ENCODE measurements at regions not wholly inside any gene's neighbourhood (a gene's known extent, or its start where the extent isn't known, plus 50 kb on each side); places are given as distances from the start of the nearest gene placed in this dataset.

DNA sequence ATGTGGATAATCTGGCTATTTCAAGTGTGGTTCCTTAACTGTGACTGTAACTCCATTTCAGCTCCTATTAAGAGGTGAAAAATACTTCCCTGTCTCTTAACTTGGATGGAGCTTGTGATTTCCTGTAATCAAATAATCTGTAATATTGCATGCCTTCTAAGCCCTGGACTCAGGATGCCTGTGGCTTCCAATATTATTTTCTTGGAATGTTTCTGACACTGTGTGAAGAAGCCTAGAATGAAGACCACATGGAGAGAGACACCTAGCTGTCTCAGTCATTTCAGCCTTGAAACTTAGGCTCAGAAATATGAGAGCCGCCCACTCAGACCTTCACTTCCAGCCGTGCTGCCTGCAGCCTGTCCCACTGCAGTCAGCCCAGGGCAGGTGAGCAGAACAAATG lies 544.3 kb downstream of the TRIML1 start:
- Histone ChIP-seq H3K27ac (ENCODE audit: low read depth, low read length) (no peak overlapping the region), H3K9ac (ENCODE audit: low read length) (no peak overlapping the region), H3K4me3 (ENCODE audit: low read depth, low read length) (no peak overlapping the region), H3K27me3 (ENCODE audit: control insufficient read depth, insufficient read depth, low read length) (no peaks in the 10 kb centered on the region), H3K4me1 (ENCODE audit: control insufficient read depth, insufficient read depth, low read length) (no peaks in the 10 kb centered on the region; the same call in 1 of the 2 replicates), H3K9me3 (ENCODE audit: control insufficient read depth, insufficient read depth, low read depth, low read length) (no peaks in the 10 kb centered on the region), H3K36me3 (ENCODE audit: control insufficient read depth, insufficient read depth, low read length) (no peaks in the 10 kb centered on the region)

DNA sequence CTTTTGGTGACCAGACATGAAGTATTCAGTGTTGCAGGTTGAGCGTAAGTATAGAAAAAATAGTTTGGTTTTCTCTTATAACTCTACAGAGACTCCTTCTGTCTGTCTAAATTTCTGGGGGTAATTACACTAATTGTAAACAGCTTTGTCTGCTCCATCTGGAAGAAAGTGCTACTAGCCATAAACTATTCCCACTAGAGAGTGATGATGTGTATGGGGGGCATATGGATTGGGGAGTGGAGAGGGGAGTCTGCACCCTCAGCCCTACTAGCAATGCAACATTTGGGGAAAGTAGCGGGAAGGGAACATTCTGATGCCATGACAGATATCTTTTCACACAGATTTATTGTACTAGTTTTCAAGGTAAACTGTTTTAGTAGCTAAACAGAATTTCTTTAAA lies 549.7 kb downstream of the TRIML1 start:
- Histone ChIP-seq H3K4me3 (ENCODE audit: low read depth, low read length) (no peak overlapping the region), H3K27ac (ENCODE audit: low read depth, low read length) (no peak overlapping the region), H3K4me1 (ENCODE audit: control insufficient read depth, insufficient read depth, low read length) (no peaks in the 10 kb centered on the region), H3K27me3 (ENCODE audit: control insufficient read depth, insufficient read depth, low read length) (no peaks in the 10 kb centered on the region), H3K9me3 (ENCODE audit: control insufficient read depth, insufficient read depth, low read depth, low read length) (no peaks in the 10 kb centered on the region), H3K36me3 (ENCODE audit: control insufficient read depth, insufficient read depth, low read length) (no peaks in the 10 kb centered on the region), H3K9ac (ENCODE audit: low read length) (no peak overlapping the region)

DNA sequence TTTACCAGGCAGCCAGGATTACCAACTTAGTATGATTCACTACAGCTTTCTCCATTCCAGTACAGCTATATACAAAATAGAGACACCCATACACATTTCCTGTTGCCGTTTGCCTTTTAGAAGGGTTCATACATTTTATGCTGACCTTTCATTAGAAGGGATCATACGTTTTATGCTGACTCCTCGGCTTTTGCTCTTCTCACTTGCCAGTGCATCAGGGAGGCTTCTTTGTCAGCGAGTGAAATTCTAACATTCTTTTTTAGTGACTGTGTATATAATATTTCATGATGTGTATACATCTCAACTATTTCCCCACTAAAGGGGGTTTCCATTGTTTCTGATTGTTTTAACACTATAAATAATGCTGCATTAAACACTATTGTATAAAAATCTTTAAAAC lies 552.6 kb downstream of the TRIML1 start:
- H3K4me3 ChIP-seq (ENCODE audit: low read depth, low read length) = no peak overlapping the region
- no peak overlapping the region for H3K27ac ChIP-seq (ENCODE audit: low read depth, low read length)
- H3K36me3 ChIP-seq (ENCODE audit: control insufficient read depth, insufficient read depth, low read length) = no peaks in the 10 kb centered on the region
- H3K9ac ChIP-seq (ENCODE audit: low read length) = no peak overlapping the region
- no peaks in the 10 kb centered on the region for H3K4me1 ChIP-seq (ENCODE audit: control insufficient read depth, insufficient read depth, low read length)
- no peaks in the 10 kb centered on the region for H3K27me3 ChIP-seq (ENCODE audit: control insufficient read depth, insufficient read depth, low read length)
- no peaks in the 10 kb centered on the region for H3K9me3 ChIP-seq (ENCODE audit: control insufficient read depth, insufficient read depth, low read depth, low read length)

DNA sequence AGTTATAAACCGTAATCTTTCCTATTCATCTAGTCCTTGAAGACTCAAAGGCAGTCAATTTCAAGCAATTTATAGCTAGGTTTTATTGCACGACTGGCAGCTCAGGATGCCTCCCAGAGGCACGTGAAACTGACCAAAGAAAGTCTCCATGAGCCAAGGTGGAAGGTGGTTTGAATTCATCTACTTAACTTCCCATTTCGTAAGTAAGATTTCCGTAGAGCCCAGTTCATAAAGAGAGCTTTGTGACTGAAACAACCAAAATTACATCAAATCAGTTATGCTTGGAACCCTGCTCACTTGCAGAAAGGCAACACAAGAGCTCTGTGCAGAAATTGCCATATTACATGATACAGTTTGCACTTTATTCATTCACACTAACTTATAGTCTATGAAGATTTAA lies 556.0 kb downstream of the TRIML1 start:
- H3K27me3 ChIP-seq (ENCODE audit: control insufficient read depth, insufficient read depth, low read length) = no peaks in the 10 kb centered on the region
- H3K27ac ChIP-seq (ENCODE audit: low read depth, low read length) = no peak overlapping the region
- no peak overlapping the region for H3K4me3 ChIP-seq (ENCODE audit: low read depth, low read length)

DNA sequence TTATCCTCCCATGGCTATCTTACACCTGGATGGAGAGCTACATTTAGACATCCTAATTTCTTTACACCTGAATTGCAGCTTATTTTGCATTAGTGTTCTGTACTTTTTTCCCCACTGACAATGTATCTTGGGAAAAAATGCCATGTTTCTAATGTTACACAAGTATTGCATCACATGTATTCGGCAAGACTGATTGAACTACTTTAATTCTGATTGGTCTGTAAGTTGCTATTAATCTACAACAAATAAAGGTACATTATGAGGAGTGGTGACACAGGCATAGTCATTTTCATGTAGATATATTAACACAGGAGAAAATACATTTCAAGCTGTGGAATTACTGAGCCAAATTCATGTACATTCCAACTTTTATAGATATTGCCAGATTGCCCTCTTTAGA lies 558.0 kb downstream of the TRIML1 start:
- no peak overlapping the region for H3K27ac ChIP-seq (ENCODE audit: low read depth, low read length)
- no peaks in the 10 kb centered on the region for H3K36me3 ChIP-seq (ENCODE audit: control insufficient read depth, insufficient read depth, low read length)
- H3K4me1 ChIP-seq (ENCODE audit: control insufficient read depth, insufficient read depth, low read length) = no peaks in the 10 kb centered on the region
- no peaks in the 10 kb centered on the region for H3K27me3 ChIP-seq (ENCODE audit: control insufficient read depth, insufficient read depth, low read length)
- H3K9ac ChIP-seq (ENCODE audit: low read length) = no peak overlapping the region
- no peak overlapping the region for H3K4me3 ChIP-seq (ENCODE audit: low read depth, low read length)
- no peaks in the 10 kb centered on the region for H3K9me3 ChIP-seq (ENCODE audit: control insufficient read depth, insufficient read depth, low read depth, low read length)

More for the DNA sequence above, 556.0 kb downstream of the TRIML1 start:
- H3K36me3 ChIP-seq (ENCODE audit: control insufficient read depth, insufficient read depth, low read length) = no peaks in the 10 kb centered on the region
- H3K4me1 ChIP-seq (ENCODE audit: control insufficient read depth, insufficient read depth, low read length) = no peaks in the 10 kb centered on the region
- H3K9ac ChIP-seq (ENCODE audit: low read length) = no peak overlapping the region
- H3K9me3 ChIP-seq (ENCODE audit: control insufficient read depth, insufficient read depth, low read depth, low read length) = no peaks in the 10 kb centered on the region

DNA sequence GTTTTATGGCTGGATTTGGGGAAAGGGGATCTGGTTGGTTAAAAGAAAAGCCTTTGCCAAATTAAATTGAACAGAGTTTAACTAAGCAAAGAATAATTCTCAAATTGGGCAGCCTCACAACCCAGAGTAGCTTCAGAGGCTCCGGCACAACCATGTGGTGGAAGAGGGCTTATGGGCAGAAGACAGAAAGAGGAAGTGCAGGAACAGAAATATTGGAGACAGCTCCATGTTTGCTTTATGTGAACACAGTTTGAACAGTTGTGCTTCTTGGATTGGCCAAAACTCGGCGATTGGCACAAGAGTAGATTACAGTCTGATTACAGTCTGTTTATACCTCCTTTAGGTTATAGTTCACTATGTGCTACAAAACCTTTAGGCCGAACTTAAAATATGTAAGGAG lies 562.7 kb downstream of the TRIML1 start:
- Histone ChIP-seq H3K27me3 (ENCODE audit: control insufficient read depth, insufficient read depth, low read length) (no peaks in the 10 kb centered on the region), H3K9ac (ENCODE audit: low read length) (no peak overlapping the region), H3K4me3 (ENCODE audit: low read depth, low read length) (no peak overlapping the region), H3K36me3 (ENCODE audit: control insufficient read depth, insufficient read depth, low read length) (no peaks in the 10 kb centered on the region), H3K9me3 (ENCODE audit: control insufficient read depth, insufficient read depth, low read depth, low read length) (no peaks in the 10 kb centered on the region), H3K27ac (ENCODE audit: low read depth, low read length) (no peak overlapping the region), H3K4me1 (ENCODE audit: control insufficient read depth, insufficient read depth, low read length) (no peaks in the 10 kb centered on the region)

DNA sequence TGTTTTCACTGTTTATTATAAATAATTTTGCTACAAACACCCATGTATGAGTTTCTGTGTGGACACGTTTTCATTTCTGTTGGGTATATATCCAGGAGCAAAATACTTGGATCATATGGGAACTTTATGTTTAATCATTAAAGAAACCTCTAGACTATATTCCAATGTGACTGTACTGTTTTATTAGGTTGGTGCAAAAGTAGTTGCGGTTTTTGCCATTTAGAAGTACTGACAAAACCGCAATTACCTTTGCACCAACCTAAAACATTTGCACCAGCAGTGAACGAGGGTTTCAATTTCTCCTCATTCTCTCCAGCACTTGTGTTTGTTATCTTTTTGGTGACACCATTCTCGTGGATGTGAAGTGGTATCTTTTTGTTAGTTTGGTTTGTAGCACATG lies 565.0 kb downstream of the TRIML1 start:
- Histone ChIP-seq H3K27ac (ENCODE audit: low read depth, low read length) (no peak overlapping the region), H3K9ac (ENCODE audit: low read length) (no peak overlapping the region), H3K27me3 (ENCODE audit: control insufficient read depth, insufficient read depth, low read length) (no peaks in the 10 kb centered on the region), H3K4me3 (ENCODE audit: low read depth, low read length) (no peak overlapping the region), H3K4me1 (ENCODE audit: control insufficient read depth, insufficient read depth, low read length) (no peaks in the 10 kb centered on the region), H3K9me3 (ENCODE audit: control insufficient read depth, insufficient read depth, low read depth, low read length) (no peaks in the 10 kb centered on the region), H3K36me3 (ENCODE audit: control insufficient read depth, insufficient read depth, low read length) (no peaks in the 10 kb centered on the region)

DNA sequence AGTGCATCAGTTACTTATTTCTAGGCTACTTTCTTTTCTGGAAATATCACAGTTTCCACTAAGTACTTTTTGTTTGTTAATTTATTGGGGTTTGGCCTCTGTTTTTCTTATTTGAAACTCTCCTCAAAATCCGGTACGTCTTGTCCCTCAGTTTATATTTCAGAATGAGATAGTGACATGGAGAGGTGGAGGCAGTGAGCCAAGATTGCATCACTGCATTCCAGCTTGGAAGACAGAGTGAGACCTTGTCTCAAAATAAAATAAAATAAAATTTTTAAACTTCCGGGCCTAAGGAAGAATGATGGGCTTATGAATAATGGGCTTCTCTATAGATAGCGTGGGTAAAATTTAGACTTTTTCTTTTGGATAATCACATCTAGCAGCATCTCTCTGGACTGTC lies 567.8 kb downstream of the TRIML1 start:
- Histone ChIP-seq H3K4me3 (ENCODE audit: low read depth, low read length) (no peak overlapping the region), H3K9me3 (ENCODE audit: control insufficient read depth, insufficient read depth, low read depth, low read length) (no peaks in the 10 kb centered on the region), H3K27ac (ENCODE audit: low read depth, low read length) (no peak overlapping the region), H3K4me1 (ENCODE audit: control insufficient read depth, insufficient read depth, low read length) (no peaks in the 10 kb centered on the region), H3K27me3 (ENCODE audit: control insufficient read depth, insufficient read depth, low read length) (no peaks in the 10 kb centered on the region), H3K36me3 (ENCODE audit: control insufficient read depth, insufficient read depth, low read length) (no peaks in the 10 kb centered on the region), H3K9ac (ENCODE audit: low read length) (no peak overlapping the region)

DNA sequence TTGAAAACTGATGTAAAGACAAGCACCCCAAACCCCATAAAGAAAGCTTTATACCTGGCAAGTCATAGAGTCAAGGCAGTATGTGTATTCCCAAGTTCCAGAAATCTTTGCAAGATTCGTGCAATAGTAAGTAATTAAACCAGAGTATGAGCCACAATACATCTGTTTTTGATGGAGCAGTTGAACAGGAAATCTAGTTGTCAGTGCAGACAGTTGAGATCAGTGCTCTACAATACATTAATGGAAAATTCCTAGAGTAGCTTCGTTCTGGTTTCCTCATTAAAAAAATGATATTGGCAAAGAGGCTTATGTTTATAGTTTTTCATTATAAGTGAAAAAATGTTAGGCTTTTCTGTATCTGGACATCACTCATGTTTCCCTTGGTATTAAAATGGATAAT lies 575.3 kb downstream of the TRIML1 start:
- H3K4me3 ChIP-seq (ENCODE audit: low read depth, low read length) = no peak overlapping the region
- H3K9ac ChIP-seq (ENCODE audit: low read length) = no peak overlapping the region
- H3K9me3 ChIP-seq (ENCODE audit: control insufficient read depth, insufficient read depth, low read depth, low read length) = no peaks in the 10 kb centered on the region
- H3K36me3 ChIP-seq (ENCODE audit: control insufficient read depth, insufficient read depth, low read length) = no peaks in the 10 kb centered on the region
- no peak overlapping the region for H3K27ac ChIP-seq (ENCODE audit: low read depth, low read length)
- H3K4me1 ChIP-seq (ENCODE audit: control insufficient read depth, insufficient read depth, low read length) = no peaks in the 10 kb centered on the region
- no peaks in the 10 kb centered on the region for H3K27me3 ChIP-seq (ENCODE audit: control insufficient read depth, insufficient read depth, low read length)

DNA sequence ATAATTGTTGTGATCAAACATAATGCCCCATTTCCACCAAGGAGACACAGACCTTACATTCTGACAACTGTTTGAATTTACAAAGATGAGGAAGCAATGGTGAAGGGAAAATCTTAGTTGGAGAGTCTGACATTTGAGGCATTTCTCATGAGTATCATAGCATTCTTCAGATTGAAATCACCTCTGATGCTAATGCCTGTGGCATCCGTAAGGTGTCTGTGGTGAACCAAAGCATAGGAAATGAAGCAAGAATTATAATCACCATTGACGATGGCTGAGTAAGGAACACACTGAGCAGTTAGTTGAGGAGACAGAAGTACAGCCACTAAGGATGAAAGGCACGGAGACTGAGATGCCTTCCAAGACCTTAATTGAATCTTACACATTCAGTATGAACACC lies 575.7 kb downstream of the TRIML1 start:
- no peak overlapping the region for H3K4me3 ChIP-seq (ENCODE audit: low read depth, low read length)
- H3K27me3 ChIP-seq (ENCODE audit: control insufficient read depth, insufficient read depth, low read length) = no peaks in the 10 kb centered on the region
- no peak overlapping the region for H3K9ac ChIP-seq (ENCODE audit: low read length)
- H3K36me3 ChIP-seq (ENCODE audit: control insufficient read depth, insufficient read depth, low read length) = no peaks in the 10 kb centered on the region
- H3K27ac ChIP-seq (ENCODE audit: low read depth, low read length) = no peak overlapping the region
- no peaks in the 10 kb centered on the region for H3K9me3 ChIP-seq (ENCODE audit: control insufficient read depth, insufficient read depth, low read depth, low read length)
- H3K4me1 ChIP-seq (ENCODE audit: control insufficient read depth, insufficient read depth, low read length) = no peaks in the 10 kb centered on the region

DNA sequence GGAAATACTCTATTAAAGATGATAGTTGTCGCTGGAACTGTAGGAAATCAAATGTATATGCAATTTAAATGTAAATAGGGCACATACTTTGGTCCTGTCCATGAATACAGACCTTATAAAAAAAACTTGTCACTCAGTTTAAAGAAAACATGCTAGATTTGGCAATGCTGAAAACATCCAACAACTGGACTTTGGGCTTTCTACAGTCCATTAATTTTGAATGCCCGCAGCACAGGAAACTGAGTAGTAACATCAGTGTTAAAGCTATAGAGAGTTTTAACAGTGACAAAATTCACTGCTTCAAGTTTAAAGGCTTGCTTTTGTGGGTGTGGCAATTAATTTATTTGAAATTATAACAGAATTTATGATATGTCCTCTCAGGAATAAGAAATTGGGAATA lies 578.4 kb downstream of the TRIML1 start:
- no peak overlapping the region for H3K4me3 ChIP-seq (ENCODE audit: low read depth, low read length)
- no peak overlapping the region for H3K9ac ChIP-seq (ENCODE audit: low read length)
- H3K9me3 ChIP-seq (ENCODE audit: control insufficient read depth, insufficient read depth, low read depth, low read length) = peaks cover 7% of the 10 kb centered on the region; the same call in 1 of the 2 replicates
- H3K27me3 ChIP-seq (ENCODE audit: control insufficient read depth, insufficient read depth, low read length) = no peaks in the 10 kb centered on the region
- H3K27ac ChIP-seq (ENCODE audit: low read depth, low read length) = no peak overlapping the region
- H3K36me3 ChIP-seq (ENCODE audit: control insufficient read depth, insufficient read depth, low read length) = no peaks in the 10 kb centered on the region
- no peaks in the 10 kb centered on the region for H3K4me1 ChIP-seq (ENCODE audit: control insufficient read depth, insufficient read depth, low read length)

DNA sequence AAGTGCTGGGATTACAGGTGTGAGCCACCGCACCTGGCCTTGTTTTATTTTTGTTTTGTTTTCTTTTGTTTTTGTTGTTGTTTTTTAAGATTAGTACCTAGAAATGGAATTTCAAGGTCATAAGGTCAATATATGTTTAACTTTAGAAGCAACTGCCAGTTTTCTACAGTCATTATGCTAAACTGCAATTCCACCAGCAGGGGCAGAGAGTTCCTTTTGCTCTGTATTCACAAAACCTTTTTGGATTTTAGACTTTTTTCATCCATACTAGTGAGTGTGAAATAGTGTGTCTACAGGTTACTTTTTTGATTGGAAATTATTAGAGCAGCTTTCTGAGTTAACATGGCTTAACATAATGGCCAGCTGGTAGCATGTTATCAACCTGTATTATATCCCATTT lies 580.6 kb downstream of the TRIML1 start:
- Histone ChIP-seq H3K9ac (ENCODE audit: low read length) (no peak overlapping the region), H3K27ac (ENCODE audit: low read depth, low read length) (no peak overlapping the region), H3K4me3 (ENCODE audit: low read depth, low read length) (no peak overlapping the region)

More for the DNA sequence above, 580.6 kb downstream of the TRIML1 start:
- Histone ChIP-seq H3K9me3 (ENCODE audit: control insufficient read depth, insufficient read depth, low read depth, low read length) (peaks cover 7% of the 10 kb centered on the region; the same call in 1 of the 2 replicates), H3K27me3 (ENCODE audit: control insufficient read depth, insufficient read depth, low read length) (no peaks in the 10 kb centered on the region), H3K4me1 (ENCODE audit: control insufficient read depth, insufficient read depth, low read length) (no peaks in the 10 kb centered on the region), H3K36me3 (ENCODE audit: control insufficient read depth, insufficient read depth, low read length) (no peaks in the 10 kb centered on the region)
